ENCODE measurements at regions not wholly inside any gene's neighbourhood (a gene's known extent, or its start where the extent isn't known, plus 50 kb on each side); places are given as distances from the start of the nearest gene placed in this dataset.

DNA sequence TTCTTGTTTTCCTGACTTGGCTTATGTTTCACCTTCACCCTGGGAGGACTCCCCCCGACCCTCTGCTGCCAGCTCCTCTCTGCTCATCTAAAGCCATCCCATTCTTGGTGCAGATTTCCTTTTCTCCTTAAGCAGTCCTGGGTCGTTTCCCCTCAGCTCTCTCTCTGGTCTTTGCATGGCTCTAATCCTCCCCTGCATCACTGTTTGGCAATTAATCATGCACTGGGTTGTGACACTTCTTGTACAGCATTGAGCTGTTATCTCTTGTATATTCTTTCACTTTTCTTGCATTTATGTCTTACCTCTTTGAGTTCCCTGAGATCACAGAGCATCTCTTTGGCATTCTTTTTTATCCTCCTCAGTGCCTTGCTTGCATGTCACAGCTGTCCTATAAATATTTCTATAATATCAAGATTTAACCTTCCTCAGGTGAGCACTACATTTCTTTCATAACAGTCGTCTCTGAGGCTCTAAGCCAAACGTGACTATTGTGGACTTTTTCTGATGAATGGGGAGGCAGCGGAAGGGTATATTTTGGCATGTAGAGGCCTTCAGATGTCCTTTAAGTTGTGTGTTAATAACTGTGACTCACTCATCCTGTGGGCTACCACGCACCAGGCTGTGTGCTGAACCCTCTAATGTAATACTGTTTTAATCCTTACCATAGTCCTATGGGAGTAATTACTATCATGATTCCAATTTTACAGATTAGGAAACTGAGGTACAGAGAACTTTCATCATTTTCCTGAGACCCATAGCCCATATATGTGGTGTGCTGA is 507.5 kb downstream of the SLC4A3 start:
- H3K4me2 ChIP-seq (ENCODE audit: low read length, poor library complexity, severe bottlenecking): no peak overlapping the region
- no peak overlapping the region for H4K91ac ChIP-seq (ENCODE audit: low read length)
- H3K9ac ChIP-seq (ENCODE audit: low read length): no peak overlapping the region

GRCh38 chr2:220143336-220143735 is 515.9 kb downstream of the SLC4A3 start:
- no peaks in the 10 kb centered on the region for H3K27me3 ChIP-seq (ENCODE audit: control insufficient read depth in 1 of 2, insufficient read depth in 1 of 2, low read length in 2 of 2)
- H3K4me1 ChIP-seq (ENCODE audit: control insufficient read depth, insufficient read depth, low read depth, low read length): peaks cover 2% of the 10 kb centered on the region
- H3K4me3 ChIP-seq (ENCODE audit: insufficient read depth in 1 of 2, low read depth in 1 of 2, low read length in 2 of 2): no peak overlapping the region
- WGBS: 39% methylated on average over 2 of the region's 2 CpGs
- no peaks in the 10 kb centered on the region for H3K9me3 ChIP-seq (ENCODE audit: control insufficient read depth, low read length)
- H2BK12ac ChIP-seq (ENCODE audit: low read length in 2 of 2): no peak overlapping the region
- H4K91ac ChIP-seq (ENCODE audit: low read length): no peak overlapping the region
- no peak overlapping the region for H3K23ac ChIP-seq (ENCODE audit: low read length in 2 of 2)
- no peak overlapping the region for H3K9ac ChIP-seq (ENCODE audit: low read length)
- H3K36me3 ChIP-seq (ENCODE audit: control insufficient read depth in 1 of 2, insufficient read depth in 2 of 2, low read depth in 1 of 2, low read length in 2 of 2): no peaks in the 10 kb centered on the region
- no peak overlapping the region for H3K14ac ChIP-seq (ENCODE audit: low read length in 2 of 2)
- no peak overlapping the region for H2BK120ac ChIP-seq (ENCODE audit: low read depth, low read length)
- H3K27ac ChIP-seq (ENCODE audit: low read length, poor library complexity, severe bottlenecking): no peak overlapping the region
- peak; percentile 78 for DNase-seq
- H3K79me1 ChIP-seq (replicated peaks; ENCODE audit: low read length, poor library complexity, severe bottlenecking): no peaks in the 10 kb centered on the region
- no peak overlapping the region for H2BK5ac ChIP-seq (ENCODE audit: low read depth, low read length, poor library complexity, severe bottlenecking)
- no peak overlapping the region for H3K4ac ChIP-seq (ENCODE audit: low read depth in 1 of 2, low read length in 2 of 2)
- no peak overlapping the region for H3K4me2 ChIP-seq (ENCODE audit: low read length, poor library complexity, severe bottlenecking)
- H3K18ac ChIP-seq (ENCODE audit: low read depth in 1 of 2, low read length in 2 of 2): no peak overlapping the region
- H4K8ac ChIP-seq (ENCODE audit: low read length): no peak overlapping the region
- no peak overlapping the region for H2AK5ac ChIP-seq (ENCODE audit: low read length, severe bottlenecking)
- no peak overlapping the region for H2BK15ac ChIP-seq (ENCODE audit: low read depth, poor library complexity, severe bottlenecking)
- H2AFZ ChIP-seq (ENCODE audit: low read depth, low read length): no peak overlapping the region

More for the DNA sequence above, 507.5 kb downstream of the SLC4A3 start:
- Histone ChIP-seq H2AFZ (ENCODE audit: low read depth, low read length) (no peak overlapping the region), H4K8ac (ENCODE audit: low read length) (no peak overlapping the region), H3K4me3 (ENCODE audit: insufficient read depth in 1 of 2, low read depth in 1 of 2, low read length in 2 of 2) (no peak overlapping the region), H2BK5ac (ENCODE audit: low read depth, low read length, poor library complexity, severe bottlenecking) (no peak overlapping the region), H3K27ac (ENCODE audit: low read length, poor library complexity, severe bottlenecking) (no peak overlapping the region), H2AK5ac (ENCODE audit: low read length, severe bottlenecking) (no peak overlapping the region), H3K27me3 (ENCODE audit: control insufficient read depth in 1 of 2, insufficient read depth in 1 of 2, low read length in 2 of 2) (no peaks in the 10 kb centered on the region), H3K4ac (ENCODE audit: low read depth in 1 of 2, low read length in 2 of 2) (no peak overlapping the region), H3K23ac (ENCODE audit: low read length in 2 of 2) (no peak overlapping the region), H2BK12ac (ENCODE audit: low read length in 2 of 2) (no peak overlapping the region), H2BK120ac (ENCODE audit: low read depth, low read length) (no peak overlapping the region), H3K9me3 (ENCODE audit: control insufficient read depth, low read length) (peaks cover 19% of the 10 kb centered on the region), H3K18ac (ENCODE audit: low read depth in 1 of 2, low read length in 2 of 2) (no peak overlapping the region), H2BK15ac (ENCODE audit: low read depth, poor library complexity, severe bottlenecking) (no peak overlapping the region), H3K79me1 (replicated peaks; ENCODE audit: low read length, poor library complexity, severe bottlenecking) (no peaks in the 10 kb centered on the region), H3K14ac (ENCODE audit: low read length in 2 of 2) (no peak overlapping the region), H3K36me3 (ENCODE audit: control insufficient read depth in 1 of 2, insufficient read depth in 2 of 2, low read depth in 1 of 2, low read length in 2 of 2) (no peaks in the 10 kb centered on the region), H3K4me1 (ENCODE audit: control insufficient read depth, insufficient read depth, low read depth, low read length) (no peaks in the 10 kb centered on the region)
- peak; percentile 27 for DNase-seq
- 83% methylated on average over 5 of the region's 6 CpGs for WGBS

GRCh38 chr2:220144411-220144810 is 517.0 kb downstream of the SLC4A3 start:
- Histone ChIP-seq H3K4me1 (ENCODE audit: control insufficient read depth, insufficient read depth, low read depth, low read length) (peaks cover 2% of the 10 kb centered on the region), H3K4me2 (ENCODE audit: low read length, poor library complexity, severe bottlenecking) (no peak overlapping the region), H4K91ac (ENCODE audit: low read length) (no peak overlapping the region), H3K9me3 (ENCODE audit: control insufficient read depth, low read length) (no peaks in the 10 kb centered on the region), H3K36me3 (ENCODE audit: control insufficient read depth in 1 of 2, insufficient read depth in 2 of 2, low read depth in 1 of 2, low read length in 2 of 2) (no peaks in the 10 kb centered on the region), H2BK15ac (ENCODE audit: low read depth, poor library complexity, severe bottlenecking) (no peak overlapping the region), H3K79me1 (replicated peaks; ENCODE audit: low read length, poor library complexity, severe bottlenecking) (no peaks in the 10 kb centered on the region), H3K18ac (ENCODE audit: low read depth in 1 of 2, low read length in 2 of 2) (peak overlapping the region; percentile 16 to 48), H4K8ac (ENCODE audit: low read length) (no peak overlapping the region), H3K4ac (ENCODE audit: low read depth in 1 of 2, low read length in 2 of 2) (peak overlapping the region in 1 of 2 experiments; percentile 67), H2BK12ac (ENCODE audit: low read length in 2 of 2) (peak overlapping the region in 1 of 2 experiments; percentile 78), H2AK5ac (ENCODE audit: low read length, severe bottlenecking) (no peak overlapping the region), H3K14ac (ENCODE audit: low read length in 2 of 2) (no peak overlapping the region), H3K27ac (ENCODE audit: low read length, poor library complexity, severe bottlenecking) (no peak overlapping the region), H3K9ac (ENCODE audit: low read length) (no peak overlapping the region), H2BK5ac (ENCODE audit: low read depth, low read length, poor library complexity, severe bottlenecking) (no peak overlapping the region), H2BK120ac (ENCODE audit: low read depth, low read length) (peak overlapping the region; percentile 6), H3K4me3 (ENCODE audit: insufficient read depth in 1 of 2, low read depth in 1 of 2, low read length in 2 of 2) (no peak overlapping the region), H3K23ac (ENCODE audit: low read length in 2 of 2) (no peak overlapping the region), H2AFZ (ENCODE audit: low read depth, low read length) (no peak overlapping the region), H3K27me3 (ENCODE audit: control insufficient read depth in 1 of 2, insufficient read depth in 1 of 2, low read length in 2 of 2) (no peaks in the 10 kb centered on the region)
- WGBS: 93% methylated on average over 2 of the region's 2 CpGs
- no peak for DNase-seq

GRCh38 chr2:220147161-220148038 is 520.0 kb downstream of the SLC4A3 start:
- no peak overlapping the region for H3K14ac ChIP-seq (ENCODE audit: low read length in 2 of 2)
- peaks cover 2% of the 10 kb centered on the region for H3K4me1 ChIP-seq (ENCODE audit: control insufficient read depth, insufficient read depth, low read depth, low read length)
- no peak overlapping the region for H3K9ac ChIP-seq (ENCODE audit: low read length)
- H3K4me2 ChIP-seq (ENCODE audit: low read length, poor library complexity, severe bottlenecking): no peak overlapping the region
- no peaks in the 10 kb centered on the region for H3K9me3 ChIP-seq (ENCODE audit: control insufficient read depth, low read length)
- H4K91ac ChIP-seq (ENCODE audit: low read length): no peak overlapping the region
- H3K79me1 ChIP-seq (replicated peaks; ENCODE audit: low read length, poor library complexity, severe bottlenecking): no peaks in the 10 kb centered on the region
- H3K4me3 ChIP-seq (ENCODE audit: insufficient read depth in 1 of 2, low read depth in 1 of 2, low read length in 2 of 2): no peak overlapping the region
- peak overlapping the region; percentile 33 for H3K27ac ChIP-seq (ENCODE audit: low read length, poor library complexity, severe bottlenecking)
- WGBS: 95% methylated on average over 7 of the region's 7 CpGs
- no peak overlapping the region for H2AK5ac ChIP-seq (ENCODE audit: low read length, severe bottlenecking)
- no peak overlapping the region for H2BK15ac ChIP-seq (ENCODE audit: low read depth, poor library complexity, severe bottlenecking)
- H3K23ac ChIP-seq (ENCODE audit: low read length in 2 of 2): no peak overlapping the region
- no peak overlapping the region for H2BK5ac ChIP-seq (ENCODE audit: low read depth, low read length, poor library complexity, severe bottlenecking)
- H4K8ac ChIP-seq (ENCODE audit: low read length): no peak overlapping the region
- H2BK12ac ChIP-seq (ENCODE audit: low read length in 2 of 2): no peak overlapping the region
- DNase-seq: no peak
- no peaks in the 10 kb centered on the region for H3K36me3 ChIP-seq (ENCODE audit: control insufficient read depth in 1 of 2, insufficient read depth in 2 of 2, low read depth in 1 of 2, low read length in 2 of 2)
- H2AFZ ChIP-seq (ENCODE audit: low read depth, low read length): no peak overlapping the region
- no peak overlapping the region for H3K18ac ChIP-seq (ENCODE audit: low read depth in 1 of 2, low read length in 2 of 2)
- H3K27me3 ChIP-seq (ENCODE audit: control insufficient read depth in 1 of 2, insufficient read depth in 1 of 2, low read length in 2 of 2): no peaks in the 10 kb centered on the region
- H3K4ac ChIP-seq (ENCODE audit: low read depth in 1 of 2, low read length in 2 of 2): no peak overlapping the region
- no peak overlapping the region for H2BK120ac ChIP-seq (ENCODE audit: low read depth, low read length)

Data from mesenchymal stem cell (in vitro differentiated cells and primary cell).